HFF-Myc (cell line): ENCODE measurements at regions not wholly inside any gene's neighbourhood (a gene's known extent, or its start where the extent isn't known, plus 50 kb on each side); places are given as distances from the start of the nearest gene placed in this dataset.

Source experiments
- DNase-seq: peaks from one replicate; pipeline ENCODE4 v3.0.0-alpha.2; 2011; ENCODE audit warnings: low read depth; ENCODE audit errors: extremely low read depth
- H3K4me3 ChIP-seq: replicated peaks from 2 replicates; pipeline ENCODE4 v1.5.1; 2011; ENCODE audit warnings: low read depth, mild to moderate bottlenecking, control low read depth, low read length
- TF ChIP-seq, protein P1 (sequence below): IDR thresholded peaks from 2 replicates; pipeline ENCODE4 v1.5.1; 2012; ENCODE audit warnings: mild to moderate bottlenecking, low read depth, low read length, control low read depth; ENCODE audit errors: missing control alignments

DNA sequence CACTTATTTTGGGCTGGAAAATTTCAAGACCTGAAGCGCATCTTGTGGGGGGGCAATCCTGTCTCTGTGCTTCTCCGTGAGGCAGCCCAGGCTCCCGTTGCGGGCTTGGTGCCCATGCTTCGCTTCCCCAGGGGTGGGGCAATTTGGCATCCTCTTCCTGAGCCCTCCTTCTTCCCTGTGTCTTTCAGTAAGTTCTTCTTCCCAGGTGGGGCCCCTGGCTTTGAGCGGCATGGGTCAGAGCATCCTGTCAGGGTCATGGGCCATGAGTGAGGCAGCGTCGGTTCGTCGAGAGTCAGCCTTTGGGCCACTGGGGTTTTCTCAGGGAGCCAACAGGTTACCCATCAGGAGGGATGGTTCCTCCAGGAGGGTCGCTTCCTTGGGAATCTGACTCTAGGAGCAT is 200.7 kb downstream of the UBE3A start:
- TF ChIP-seq, protein P1, sequence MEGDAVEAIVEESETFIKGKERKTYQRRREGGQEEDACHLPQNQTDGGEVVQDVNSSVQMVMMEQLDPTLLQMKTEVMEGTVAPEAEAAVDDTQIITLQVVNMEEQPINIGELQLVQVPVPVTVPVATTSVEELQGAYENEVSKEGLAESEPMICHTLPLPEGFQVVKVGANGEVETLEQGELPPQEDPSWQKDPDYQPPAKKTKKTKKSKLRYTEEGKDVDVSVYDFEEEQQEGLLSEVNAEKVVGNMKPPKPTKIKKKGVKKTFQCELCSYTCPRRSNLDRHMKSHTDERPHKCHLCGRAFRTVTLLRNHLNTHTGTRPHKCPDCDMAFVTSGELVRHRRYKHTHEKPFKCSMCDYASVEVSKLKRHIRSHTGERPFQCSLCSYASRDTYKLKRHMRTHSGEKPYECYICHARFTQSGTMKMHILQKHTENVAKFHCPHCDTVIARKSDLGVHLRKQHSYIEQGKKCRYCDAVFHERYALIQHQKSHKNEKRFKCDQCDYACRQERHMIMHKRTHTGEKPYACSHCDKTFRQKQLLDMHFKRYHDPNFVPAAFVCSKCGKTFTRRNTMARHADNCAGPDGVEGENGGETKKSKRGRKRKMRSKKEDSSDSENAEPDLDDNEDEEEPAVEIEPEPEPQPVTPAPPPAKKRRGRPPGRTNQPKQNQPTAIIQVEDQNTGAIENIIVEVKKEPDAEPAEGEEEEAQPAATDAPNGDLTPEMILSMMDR = no peak
- H3K4me3 ChIP-seq = no peak overlapping the region
- no peak for DNase-seq

- TF ChIP-seq, protein P1 = no peak
- no peak for DNase-seq
Measured at GRCh38 chr15:25238716-25239470, 199.9 kb downstream of the UBE3A start.

DNA sequence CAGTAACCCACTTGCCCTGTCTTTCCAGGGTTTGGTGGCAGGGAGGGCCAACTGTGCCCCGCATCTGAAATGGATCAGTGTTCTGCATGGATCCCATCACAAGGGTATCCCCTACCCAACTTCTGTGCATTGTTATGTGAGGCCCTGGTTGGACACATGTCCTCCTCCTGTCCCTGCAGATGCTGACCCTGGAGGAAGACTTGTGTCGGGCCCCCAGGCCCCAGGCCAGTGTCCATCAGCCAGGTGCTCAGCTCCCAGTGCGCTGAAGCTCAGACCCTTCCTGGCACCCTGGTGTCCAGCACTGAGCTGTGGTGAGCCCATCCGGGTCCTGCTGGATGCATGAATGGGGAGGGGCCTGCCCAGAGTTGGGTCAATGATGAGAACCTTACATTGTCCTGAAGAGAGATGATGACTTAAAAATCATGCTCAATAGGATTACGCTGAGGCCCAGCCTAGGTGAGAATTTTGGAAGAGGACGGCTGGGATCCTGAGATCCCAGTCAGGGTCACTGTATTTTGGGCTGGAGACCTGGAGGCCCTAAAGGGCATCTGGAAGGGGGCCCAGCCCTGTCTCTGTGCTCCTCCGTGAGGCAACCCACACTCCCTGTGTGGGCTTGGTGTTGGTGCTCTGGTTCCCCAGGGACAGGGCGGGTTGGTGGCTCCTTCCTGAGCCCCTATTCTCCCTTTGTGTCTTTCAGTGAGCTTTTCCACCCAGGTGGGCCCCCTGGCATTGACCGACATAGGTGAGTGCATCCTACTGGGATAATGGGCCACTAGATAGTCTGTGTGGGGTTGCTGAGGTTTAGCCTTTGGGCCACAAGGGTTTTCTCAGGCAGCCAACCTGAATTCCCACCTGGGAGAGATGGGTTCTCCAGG is 199.1 kb downstream of the UBE3A start:
- H3K4me3 ChIP-seq = no peak overlapping the region
- TF ChIP-seq, protein P1 = no peak
- no peak for DNase-seq

More at GRCh38 chr15:25238716-25239470, 199.9 kb downstream of the UBE3A start:
- H3K4me3 ChIP-seq = no peak overlapping the region

DNA sequence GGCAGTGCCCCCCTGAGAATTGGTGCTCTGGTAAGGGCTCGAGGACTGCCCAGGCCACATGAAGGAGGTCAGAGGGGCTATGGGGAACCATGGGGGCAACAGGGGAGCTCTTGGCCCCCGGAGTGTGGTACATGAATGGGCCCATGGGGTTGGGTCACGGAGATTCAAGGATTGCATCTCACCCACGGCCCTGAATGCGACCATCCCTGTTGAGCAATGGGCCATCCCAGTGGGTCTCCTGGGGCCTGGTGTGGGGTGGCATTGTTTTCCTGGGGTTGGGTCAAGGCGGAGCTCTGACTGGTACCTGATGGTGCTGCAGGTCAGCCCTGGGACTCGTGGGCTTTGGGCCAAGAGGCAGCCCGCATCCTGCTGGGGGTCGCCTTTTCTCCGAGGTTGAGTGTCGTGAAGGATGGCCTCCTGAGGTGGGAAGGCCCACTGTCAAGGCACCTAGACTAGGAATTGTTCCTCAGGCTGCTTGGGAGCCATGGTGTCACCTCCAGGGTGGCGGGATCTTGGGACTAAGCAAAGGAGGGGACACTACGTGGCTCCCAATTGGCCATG is 198.3 kb downstream of the UBE3A start:
- H3K4me3 ChIP-seq = no peak overlapping the region
- DNase-seq = no peak
- TF ChIP-seq, protein P1 = no peak

DNA sequence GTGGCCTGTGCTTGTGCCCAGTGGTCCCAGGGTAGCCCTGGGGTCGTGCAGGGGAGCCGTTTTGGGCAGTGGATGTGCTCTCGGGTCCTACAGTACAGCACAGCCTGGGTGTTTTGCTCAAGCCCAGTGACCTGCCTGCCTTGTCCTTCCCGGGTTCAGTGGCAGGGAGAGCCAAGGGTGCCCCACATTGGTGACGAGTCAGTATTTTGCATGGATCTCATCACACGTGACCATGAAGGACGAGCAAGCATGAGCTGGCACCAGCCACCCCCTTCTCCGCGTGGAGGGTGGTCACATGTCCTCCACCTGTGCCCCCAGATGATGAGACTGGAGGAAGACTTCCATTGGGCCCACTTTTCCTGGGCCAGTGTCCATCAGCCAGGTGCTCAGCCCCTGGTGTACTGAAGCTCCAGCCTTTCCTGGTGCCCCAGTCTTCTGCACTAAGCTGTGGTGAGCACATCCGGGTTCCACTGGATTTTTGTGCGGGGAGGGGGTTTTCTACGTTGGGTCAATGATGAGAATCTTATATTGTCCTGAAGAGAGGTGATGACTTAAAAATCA is 197.5 kb downstream of the UBE3A start:
- no peak overlapping the region for H3K4me3 ChIP-seq
- DNase-seq = no peak
- TF ChIP-seq, protein P1 = no peak

DNA sequence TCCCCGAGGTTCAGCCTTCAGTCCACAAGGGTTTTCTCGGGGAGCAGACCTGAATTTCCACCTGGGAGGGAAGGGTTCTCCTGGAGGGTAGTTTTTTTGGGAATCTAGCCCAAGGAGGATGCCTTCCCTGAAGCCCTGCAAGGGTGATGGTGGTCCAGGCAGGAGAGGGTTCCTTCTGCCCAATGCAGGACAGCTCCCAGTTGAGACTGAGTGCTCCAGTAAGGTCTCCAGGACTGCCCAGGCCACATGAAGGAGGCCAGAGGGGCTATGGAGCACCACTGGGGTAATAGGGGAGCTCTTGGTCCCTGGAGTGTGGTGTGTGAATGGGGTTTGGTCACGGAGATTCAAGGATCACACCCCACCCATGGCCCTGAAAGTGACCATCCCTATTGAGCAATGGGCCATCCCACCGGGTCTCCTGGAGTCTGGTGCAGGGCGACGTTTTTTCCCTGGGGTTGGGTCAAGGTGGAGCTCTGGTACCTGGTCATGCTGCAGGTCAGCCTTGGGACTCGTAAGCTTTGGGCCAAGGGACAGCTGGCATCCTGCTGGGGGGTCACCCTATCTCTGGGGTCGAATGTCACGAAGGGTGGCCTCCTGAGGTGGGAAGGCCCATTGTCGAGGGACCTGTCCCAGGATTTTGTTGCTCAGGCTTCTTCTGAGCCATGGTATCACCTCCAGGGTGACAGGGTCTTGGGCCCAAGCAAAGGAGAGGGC is 196.5 kb downstream of the UBE3A start:
- TF ChIP-seq, protein P1 = no peak
- no peak for DNase-seq
- H3K4me3 ChIP-seq = no peak overlapping the region
